SK-N-SH treated with all-trans-retinoic acid at 6 μM for 48 hours (cell line): ENCODE measurements at regions not wholly inside any gene's neighbourhood (a gene's known extent, or its start where the extent isn't known, plus 50 kb on each side); places are given as distances from the start of the nearest gene placed in this dataset.

Experiments
- ATAC-seq: fragments of 200-7000 bp; cut with Tn5 transposase; 3 replicates; pipeline ENCODE4 v1.9.1; 2020; ENCODE audit warnings: mild to moderate bottlenecking, moderate library complexity
- ARNTL ChIP-seq: fragments of 450-650 bp; formaldehyde crosslinking; IDR thresholded peaks from 2 replicates; pipeline ENCODE4 v1.5.0; 2020; ENCODE audit warnings: low read depth, mild to moderate bottlenecking, moderate library complexity, borderline replicate concordance
- BACH2 ChIP-seq: fragments of 250-450 bp; sonication (Bioruptor Pico); IDR thresholded peaks from 2 replicates; pipeline ENCODE4 v1.9.0; 2021; ENCODE audit warnings: mild to moderate bottlenecking, borderline replicate concordance
- CSDC2 ChIP-seq: fragments of 250-450 bp; sonication (Bioruptor Pico); IDR thresholded peaks from 2 replicates; pipeline ENCODE4 v1.5.0; 2020; ENCODE audit warnings: mild to moderate bottlenecking, moderate library complexity
- ESRRG ChIP-seq: fragments of 250-450 bp; sonication (Bioruptor Pico); IDR thresholded peaks from 2 replicates; pipeline ENCODE4 v1.6.1; 2021; ENCODE audit warnings: mild to moderate bottlenecking
- ISL1 ChIP-seq: fragments of 250-450 bp; sonication (Bioruptor Pico); IDR thresholded peaks from 2 replicates; pipeline ENCODE4 v2.1.2; 2022; ENCODE audit warnings: mild to moderate bottlenecking, moderate library complexity
- OSR1 ChIP-seq: fragments of 250-450 bp; sonication (Bioruptor Pico); IDR thresholded peaks from 2 replicates; pipeline ENCODE4 v1.8.0; 2022; ENCODE audit warnings: moderate library complexity, mild to moderate bottlenecking, inconsistent platforms
- PPARA ChIP-seq: fragments of 250-450 bp; sonication (Bioruptor Pico); IDR thresholded peaks from 2 replicates; pipeline ENCODE4 v1.5.0; 2020; ENCODE audit warnings: mild to moderate bottlenecking, borderline replicate concordance
- RARB ChIP-seq: fragments of 250-450 bp; sonication (Bioruptor Pico); IDR thresholded peaks from 2 replicates; pipeline ENCODE4 v1.8.0; 2021; ENCODE audit warnings: mild to moderate bottlenecking, moderate library complexity
- SNAI2 ChIP-seq: fragments of 250-450 bp; sonication (Bioruptor Pico); IDR thresholded peaks from 2 replicates; pipeline ENCODE4 v1.5.0; 2020; ENCODE audit warnings: mild to moderate bottlenecking, moderate library complexity
- TCF4 ChIP-seq: fragments of 250-450 bp; sonication (Bioruptor Pico); IDR thresholded peaks from 2 replicates; pipeline ENCODE4 v1.8.0; 2021; ENCODE audit warnings: mild to moderate bottlenecking, moderate library complexity, borderline replicate concordance
- TOX ChIP-seq: fragments of 250-450 bp; sonication (Bioruptor Pico); IDR thresholded peaks from 2 replicates; pipeline ENCODE4 v1.8.0; 2021; ENCODE audit warnings: mild to moderate bottlenecking, moderate library complexity, borderline replicate concordance
- ZC3H10 ChIP-seq: fragments of 250-450 bp; sonication (Bioruptor Pico); IDR thresholded peaks from 2 replicates; pipeline ENCODE4 v1.5.1; 2021; ENCODE audit warnings: mild to moderate bottlenecking, moderate library complexity
- ZFP3 ChIP-seq: fragments of 250-450 bp; sonication (Bioruptor Pico); IDR thresholded peaks from 2 replicates; pipeline ENCODE4 v1.5.0; 2020; ENCODE audit warnings: mild to moderate bottlenecking, moderate library complexity
- ZFP30 ChIP-seq: fragments of 450-650 bp; formaldehyde crosslinking; IDR thresholded peaks from 2 replicates; pipeline ENCODE4 v1.5.0; 2022; ENCODE audit warnings: mild to moderate bottlenecking, moderate library complexity
- ZNF70 ChIP-seq: fragments of 450-650 bp; formaldehyde crosslinking; IDR thresholded peaks from 2 replicates; pipeline ENCODE4 v1.5.0; 2020; ENCODE audit warnings: mild to moderate bottlenecking, moderate library complexity
- ZNF8 ChIP-seq: fragments of 450-650 bp; formaldehyde crosslinking; IDR thresholded peaks from 2 replicates; pipeline ENCODE4 v1.5.0; 2020; ENCODE audit warnings: mild to moderate bottlenecking, moderate library complexity
- TF ChIP-seq, protein P1 (sequence below): fragments of 250-450 bp; sonication (Bioruptor Pico); IDR thresholded peaks from 2 replicates; pipeline ENCODE4 v1.5.1; 2020; ENCODE audit warnings: low read depth, mild to moderate bottlenecking, moderate library complexity
- TF ChIP-seq, protein P2 (sequence below): fragments of 250-450 bp; sonication (Bioruptor Pico); IDR thresholded peaks from 2 replicates; pipeline ENCODE4 v1.8.0; 2020; ENCODE audit warnings: mild to moderate bottlenecking, moderate library complexity, borderline replicate concordance
- TF ChIP-seq, protein P3 (sequence below): fragments of 250-450 bp; sonication (Bioruptor Pico); IDR thresholded peaks from 2 replicates; pipeline ENCODE4 v1.8.0; 2021; ENCODE audit warnings: low read depth, mild to moderate bottlenecking, moderate library complexity, borderline replicate concordance
- TF ChIP-seq, protein P4 (sequence below): fragments of 250-450 bp; sonication (Bioruptor Pico); IDR thresholded peaks from 2 replicates; pipeline ENCODE4 v1.5.0; 2020; ENCODE audit warnings: mild to moderate bottlenecking, moderate library complexity
- TF ChIP-seq, protein P5 (sequence below): fragments of 250-450 bp; sonication (Bioruptor Pico); IDR thresholded peaks from 2 replicates; pipeline ENCODE4 v1.5.1; 2021; ENCODE audit warnings: mild to moderate bottlenecking, moderate library complexity

DNA sequence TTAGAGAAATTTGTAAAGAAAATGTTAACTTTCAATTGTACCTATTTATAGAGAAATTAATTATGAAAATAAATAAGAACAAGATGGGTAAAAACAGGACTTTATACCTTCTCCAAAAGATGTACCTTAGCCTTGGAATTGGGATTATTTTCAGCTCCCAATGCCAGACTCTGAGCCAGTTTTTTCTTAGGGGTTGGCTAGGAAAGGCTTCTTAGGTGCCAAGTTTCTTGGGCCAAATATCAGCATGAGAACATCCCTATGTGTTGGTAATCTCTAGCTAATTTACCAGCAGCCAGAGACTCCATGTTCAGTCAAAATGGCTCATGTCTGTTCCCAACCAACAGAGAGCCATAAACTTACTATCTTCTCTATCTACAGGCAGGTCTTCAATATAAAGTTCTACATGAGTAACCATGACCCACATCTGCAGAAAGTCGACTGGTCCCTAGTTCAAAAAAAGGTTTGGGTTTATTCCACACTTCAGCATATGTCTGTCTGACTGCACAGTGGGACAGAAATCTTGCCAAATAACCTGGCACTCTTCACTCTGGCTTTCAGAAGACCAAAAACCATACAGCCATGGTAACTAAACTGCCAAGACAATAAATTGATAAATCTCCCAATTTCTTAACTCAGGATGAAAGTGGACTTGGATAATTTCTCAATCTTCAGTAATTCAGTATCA, 380.5 kb upstream of the RASGEF1B start:
- ATAC-seq: no peak
- no peak for TF ChIP-seq CSDC2 (CRISPR knock-in tag)
- TF ChIP-seq, protein P1, sequence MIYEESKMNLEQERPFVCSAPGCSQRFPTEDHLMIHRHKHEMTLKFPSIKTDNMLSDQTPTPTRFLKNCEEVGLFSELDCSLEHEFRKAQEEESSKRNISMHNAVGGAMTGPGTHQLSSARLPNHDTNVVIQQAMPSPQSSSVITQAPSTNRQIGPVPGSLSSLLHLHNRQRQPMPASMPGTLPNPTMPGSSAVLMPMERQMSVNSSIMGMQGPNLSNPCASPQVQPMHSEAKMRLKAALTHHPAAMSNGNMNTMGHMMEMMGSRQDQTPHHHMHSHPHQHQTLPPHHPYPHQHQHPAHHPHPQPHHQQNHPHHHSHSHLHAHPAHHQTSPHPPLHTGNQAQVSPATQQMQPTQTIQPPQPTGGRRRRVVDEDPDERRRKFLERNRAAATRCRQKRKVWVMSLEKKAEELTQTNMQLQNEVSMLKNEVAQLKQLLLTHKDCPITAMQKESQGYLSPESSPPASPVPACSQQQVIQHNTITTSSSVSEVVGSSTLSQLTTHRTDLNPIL: no peak
- TF ChIP-seq ZNF8 (CRISPR knock-in tag): no peak
- TF ChIP-seq, protein P2, sequence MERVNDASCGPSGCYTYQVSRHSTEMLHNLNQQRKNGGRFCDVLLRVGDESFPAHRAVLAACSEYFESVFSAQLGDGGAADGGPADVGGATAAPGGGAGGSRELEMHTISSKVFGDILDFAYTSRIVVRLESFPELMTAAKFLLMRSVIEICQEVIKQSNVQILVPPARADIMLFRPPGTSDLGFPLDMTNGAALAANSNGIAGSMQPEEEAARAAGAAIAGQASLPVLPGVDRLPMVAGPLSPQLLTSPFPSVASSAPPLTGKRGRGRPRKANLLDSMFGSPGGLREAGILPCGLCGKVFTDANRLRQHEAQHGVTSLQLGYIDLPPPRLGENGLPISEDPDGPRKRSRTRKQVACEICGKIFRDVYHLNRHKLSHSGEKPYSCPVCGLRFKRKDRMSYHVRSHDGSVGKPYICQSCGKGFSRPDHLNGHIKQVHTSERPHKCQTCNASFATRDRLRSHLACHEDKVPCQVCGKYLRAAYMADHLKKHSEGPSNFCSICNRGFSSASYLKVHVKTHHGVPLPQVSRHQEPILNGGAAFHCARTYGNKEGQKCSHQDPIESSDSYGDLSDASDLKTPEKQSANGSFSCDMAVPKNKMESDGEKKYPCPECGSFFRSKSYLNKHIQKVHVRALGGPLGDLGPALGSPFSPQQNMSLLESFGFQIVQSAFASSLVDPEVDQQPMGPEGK: no peak
- TF ChIP-seq ZNF70 (CRISPR knock-in tag): no peak

DNA sequence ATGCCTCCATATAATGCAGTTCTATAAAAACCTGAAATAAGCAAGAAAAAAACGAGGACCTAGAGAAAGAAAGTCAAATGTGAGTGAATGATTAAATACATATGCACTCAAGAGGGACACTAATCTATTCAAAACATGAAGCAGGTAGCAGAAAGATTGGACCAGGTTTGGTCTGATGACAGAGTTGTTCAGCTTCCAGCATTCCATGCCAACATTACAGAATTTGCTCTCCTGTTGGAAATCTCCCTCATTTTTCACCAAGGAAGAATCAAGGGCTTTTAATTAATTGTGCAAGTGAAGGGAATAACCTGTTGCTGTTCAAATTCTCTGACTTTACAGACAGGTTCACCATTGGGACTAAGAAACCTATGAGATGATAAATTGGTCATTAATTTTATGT, 379.0 kb upstream of the RASGEF1B start:
- no peak for TF ChIP-seq RARB (CRISPR knock-in tag)
- TF ChIP-seq ZNF8 (CRISPR knock-in tag): no peak
- no peak for TF ChIP-seq TCF4 (CRISPR knock-in tag)
- TF ChIP-seq, protein P3, sequence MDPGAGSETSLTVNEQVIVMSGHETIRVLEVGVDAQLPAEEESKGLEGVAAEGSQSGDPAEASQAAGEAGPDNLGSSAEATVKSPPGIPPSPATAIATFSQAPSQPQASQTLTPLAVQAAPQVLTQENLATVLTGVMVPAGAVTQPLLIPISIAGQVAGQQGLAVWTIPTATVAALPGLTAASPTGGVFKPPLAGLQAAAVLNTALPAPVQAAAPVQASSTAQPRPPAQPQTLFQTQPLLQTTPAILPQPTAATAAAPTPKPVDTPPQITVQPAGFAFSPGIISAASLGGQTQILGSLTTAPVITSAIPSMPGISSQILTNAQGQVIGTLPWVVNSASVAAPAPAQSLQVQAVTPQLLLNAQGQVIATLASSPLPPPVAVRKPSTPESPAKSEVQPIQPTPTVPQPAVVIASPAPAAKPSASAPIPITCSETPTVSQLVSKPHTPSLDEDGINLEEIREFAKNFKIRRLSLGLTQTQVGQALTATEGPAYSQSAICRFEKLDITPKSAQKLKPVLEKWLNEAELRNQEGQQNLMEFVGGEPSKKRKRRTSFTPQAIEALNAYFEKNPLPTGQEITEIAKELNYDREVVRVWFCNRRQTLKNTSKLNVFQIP (CRISPR knock-in tag): no peak
- TF ChIP-seq ZFP3 (CRISPR knock-in tag): no peak
- no peak for TF ChIP-seq BACH2 (CRISPR knock-in tag)
- TF ChIP-seq SNAI2 (CRISPR knock-in tag): no peak
- no peak for TF ChIP-seq ARNTL (CRISPR knock-in tag)
- TF ChIP-seq, protein P4, sequence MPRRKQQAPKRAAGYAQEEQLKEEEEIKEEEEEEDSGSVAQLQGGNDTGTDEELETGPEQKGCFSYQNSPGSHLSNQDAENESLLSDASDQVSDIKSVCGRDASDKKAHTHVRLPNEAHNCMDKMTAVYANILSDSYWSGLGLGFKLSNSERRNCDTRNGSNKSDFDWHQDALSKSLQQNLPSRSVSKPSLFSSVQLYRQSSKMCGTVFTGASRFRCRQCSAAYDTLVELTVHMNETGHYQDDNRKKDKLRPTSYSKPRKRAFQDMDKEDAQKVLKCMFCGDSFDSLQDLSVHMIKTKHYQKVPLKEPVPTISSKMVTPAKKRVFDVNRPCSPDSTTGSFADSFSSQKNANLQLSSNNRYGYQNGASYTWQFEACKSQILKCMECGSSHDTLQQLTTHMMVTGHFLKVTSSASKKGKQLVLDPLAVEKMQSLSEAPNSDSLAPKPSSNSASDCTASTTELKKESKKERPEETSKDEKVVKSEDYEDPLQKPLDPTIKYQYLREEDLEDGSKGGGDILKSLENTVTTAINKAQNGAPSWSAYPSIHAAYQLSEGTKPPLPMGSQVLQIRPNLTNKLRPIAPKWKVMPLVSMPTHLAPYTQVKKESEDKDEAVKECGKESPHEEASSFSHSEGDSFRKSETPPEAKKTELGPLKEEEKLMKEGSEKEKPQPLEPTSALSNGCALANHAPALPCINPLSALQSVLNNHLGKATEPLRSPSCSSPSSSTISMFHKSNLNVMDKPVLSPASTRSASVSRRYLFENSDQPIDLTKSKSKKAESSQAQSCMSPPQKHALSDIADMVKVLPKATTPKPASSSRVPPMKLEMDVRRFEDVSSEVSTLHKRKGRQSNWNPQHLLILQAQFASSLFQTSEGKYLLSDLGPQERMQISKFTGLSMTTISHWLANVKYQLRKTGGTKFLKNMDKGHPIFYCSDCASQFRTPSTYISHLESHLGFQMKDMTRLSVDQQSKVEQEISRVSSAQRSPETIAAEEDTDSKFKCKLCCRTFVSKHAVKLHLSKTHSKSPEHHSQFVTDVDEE (CRISPR knock-in tag): no peak
- TF ChIP-seq, protein P2: no peak
- no peak for TF ChIP-seq ZFP30
- TF ChIP-seq, protein P5, sequence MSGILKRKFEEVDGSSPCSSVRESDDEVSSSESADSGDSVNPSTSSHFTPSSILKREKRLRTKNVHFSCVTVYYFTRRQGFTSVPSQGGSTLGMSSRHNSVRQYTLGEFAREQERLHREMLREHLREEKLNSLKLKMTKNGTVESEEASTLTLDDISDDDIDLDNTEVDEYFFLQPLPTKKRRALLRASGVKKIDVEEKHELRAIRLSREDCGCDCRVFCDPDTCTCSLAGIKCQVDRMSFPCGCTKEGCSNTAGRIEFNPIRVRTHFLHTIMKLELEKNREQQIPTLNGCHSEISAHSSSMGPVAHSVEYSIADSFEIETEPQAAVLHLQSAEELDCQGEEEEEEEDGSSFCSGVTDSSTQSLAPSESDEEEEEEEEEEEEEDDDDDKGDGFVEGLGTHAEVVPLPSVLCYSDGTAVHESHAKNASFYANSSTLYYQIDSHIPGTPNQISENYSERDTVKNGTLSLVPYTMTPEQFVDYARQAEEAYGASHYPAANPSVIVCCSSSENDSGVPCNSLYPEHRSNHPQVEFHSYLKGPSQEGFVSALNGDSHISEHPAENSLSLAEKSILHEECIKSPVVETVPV: no peak
- no peak for TF ChIP-seq ZC3H10 (CRISPR knock-in tag)
- TF ChIP-seq ZNF70 (CRISPR knock-in tag): no peak
- no peak for TF ChIP-seq ISL1
- no peak for ATAC-seq

DNA sequence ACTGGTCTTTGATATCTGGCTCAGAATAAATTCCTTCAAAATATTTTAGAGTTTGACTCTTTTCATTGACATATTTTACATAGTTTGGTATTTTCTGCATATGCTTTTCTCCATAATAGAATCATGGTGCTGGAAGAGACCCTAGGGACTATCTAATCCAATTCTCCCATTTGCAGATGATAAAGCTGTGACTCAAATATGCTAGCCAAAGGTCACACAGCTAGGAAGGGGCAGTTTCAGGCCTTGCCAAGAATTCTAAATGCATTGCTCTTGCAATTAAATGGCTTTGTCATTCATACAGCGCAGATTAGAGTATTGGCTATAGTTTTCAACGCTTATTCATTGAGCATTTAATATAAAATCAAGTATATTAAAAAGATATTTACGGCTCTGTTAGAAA, 374.1 kb upstream of the RASGEF1B start:
- TF ChIP-seq ZFP3 (CRISPR knock-in tag) (no peak), OSR1 (no peak), BACH2 (CRISPR knock-in tag) (no peak), ESRRG (CRISPR knock-in tag) (no peak), ZNF8 (CRISPR knock-in tag) (no peak), ARNTL (CRISPR knock-in tag) (no peak), TOX (CRISPR knock-in tag) (no peak), ZFP30 (no peak), CSDC2 (CRISPR knock-in tag) (no peak), RARB (CRISPR knock-in tag) (no peak), PPARA (CRISPR knock-in tag) (no peak), ZC3H10 (CRISPR knock-in tag) (no peak)
- TF ChIP-seq, protein P5: no peak
- no peak for ATAC-seq
